ENCODE measurements at regions not wholly inside any gene's neighbourhood (a gene's known extent, or its start where the extent isn't known, plus 50 kb on each side); places are given as distances from the start of the nearest gene placed in this dataset.

DNA sequence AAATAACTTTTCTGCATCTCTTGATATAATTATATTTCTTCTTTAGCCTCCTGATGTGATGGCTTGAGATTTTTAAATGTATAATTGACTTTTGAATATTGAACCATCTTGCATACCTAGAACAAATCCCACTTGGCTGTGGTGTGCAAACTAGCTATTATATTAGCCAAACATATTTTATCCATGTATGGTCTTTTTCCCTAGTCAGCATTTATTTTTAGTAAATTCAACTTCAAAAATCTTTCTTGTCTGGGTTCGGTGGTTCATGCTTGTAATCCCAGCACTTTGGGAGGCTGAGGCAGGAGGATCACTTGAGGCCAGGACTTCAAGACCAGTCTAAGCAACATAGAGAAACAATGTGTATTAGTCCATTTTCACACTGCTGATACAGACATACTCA is 386.6 kb upstream of the VWC2 start:
- no peaks in the 10 kb centered on the region for H3K27me3 ChIP-seq
- intact Hi-C loops (cut with DNase I; ENCODE audit: low total_unique reads), result no loop called here
- no peak for DNase-seq
- no peaks in the 10 kb centered on the region for H3K9me3 ChIP-seq
- H3K4me1 ChIP-seq, result no peaks in the 10 kb centered on the region
- H3K27ac ChIP-seq, result no peak overlapping the region
- no peak overlapping the region for H3K4me3 ChIP-seq
- TF ChIP-seq, protein P1, sequence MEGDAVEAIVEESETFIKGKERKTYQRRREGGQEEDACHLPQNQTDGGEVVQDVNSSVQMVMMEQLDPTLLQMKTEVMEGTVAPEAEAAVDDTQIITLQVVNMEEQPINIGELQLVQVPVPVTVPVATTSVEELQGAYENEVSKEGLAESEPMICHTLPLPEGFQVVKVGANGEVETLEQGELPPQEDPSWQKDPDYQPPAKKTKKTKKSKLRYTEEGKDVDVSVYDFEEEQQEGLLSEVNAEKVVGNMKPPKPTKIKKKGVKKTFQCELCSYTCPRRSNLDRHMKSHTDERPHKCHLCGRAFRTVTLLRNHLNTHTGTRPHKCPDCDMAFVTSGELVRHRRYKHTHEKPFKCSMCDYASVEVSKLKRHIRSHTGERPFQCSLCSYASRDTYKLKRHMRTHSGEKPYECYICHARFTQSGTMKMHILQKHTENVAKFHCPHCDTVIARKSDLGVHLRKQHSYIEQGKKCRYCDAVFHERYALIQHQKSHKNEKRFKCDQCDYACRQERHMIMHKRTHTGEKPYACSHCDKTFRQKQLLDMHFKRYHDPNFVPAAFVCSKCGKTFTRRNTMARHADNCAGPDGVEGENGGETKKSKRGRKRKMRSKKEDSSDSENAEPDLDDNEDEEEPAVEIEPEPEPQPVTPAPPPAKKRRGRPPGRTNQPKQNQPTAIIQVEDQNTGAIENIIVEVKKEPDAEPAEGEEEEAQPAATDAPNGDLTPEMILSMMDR (IDR thresholded peaks at IDR 0.05), result no peak
- H3K36me3 ChIP-seq, result no peaks in the 10 kb centered on the region

- Histone ChIP-seq H3K27ac (no peak overlapping the region), H3K4me1 (no peaks in the 10 kb centered on the region), H3K4me3 (no peak overlapping the region), H3K27me3 (no peaks in the 10 kb centered on the region), H3K9me3 (no peaks in the 10 kb centered on the region), H3K36me3 (no peaks in the 10 kb centered on the region)
- intact Hi-C loops (cut with DNase I; ENCODE audit: low total_unique reads), result no loop called here
- no peak for DNase-seq
- TF ChIP-seq, protein P1 (IDR thresholded peaks at IDR 0.05), result no peak
Measured at GRCh38 chr7:49389871-49390479, 383.5 kb upstream of the VWC2 start.

- H3K9me3 ChIP-seq, result no peaks in the 10 kb centered on the region
Measured at GRCh38 chr7:49396229-49396628, 377.2 kb upstream of the VWC2 start.

DNA sequence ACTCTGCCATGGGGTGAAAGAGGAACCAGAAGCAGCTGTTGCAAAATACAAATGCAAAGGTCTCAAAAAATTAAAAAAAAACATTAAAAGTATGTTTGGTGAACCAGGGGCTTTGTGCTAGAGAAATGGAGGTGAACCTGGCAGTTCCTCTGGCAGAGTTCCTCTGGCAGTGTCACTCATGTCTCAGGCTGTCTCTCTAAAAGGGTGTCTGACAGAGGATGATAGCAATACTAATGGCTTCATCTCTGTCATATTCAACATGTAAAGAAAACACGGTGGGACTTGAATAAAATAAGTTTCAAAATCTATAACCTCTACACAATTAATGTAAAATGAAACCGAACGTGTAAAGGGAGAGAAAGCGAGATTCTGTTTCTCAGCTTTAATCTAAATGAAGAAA is 375.7 kb upstream of the VWC2 start:
- DNase-seq, result no peak
- TF ChIP-seq, protein P1 (IDR thresholded peaks at IDR 0.05), result no peak
- Histone ChIP-seq H3K36me3 (no peaks in the 10 kb centered on the region), H3K27ac (no peak overlapping the region), H3K27me3 (no peaks in the 10 kb centered on the region), H3K9me3 (no peaks in the 10 kb centered on the region), H3K4me1 (no peaks in the 10 kb centered on the region), H3K4me3 (no peak overlapping the region)
- intact Hi-C loops (cut with DNase I; ENCODE audit: low total_unique reads), result no loop called here

More at GRCh38 chr7:49396229-49396628, 377.2 kb upstream of the VWC2 start:
- DNase-seq, result no peak
- intact Hi-C loops (cut with DNase I; ENCODE audit: low total_unique reads), result no loop called here
- no peak overlapping the region for H3K27ac ChIP-seq
- no peaks in the 10 kb centered on the region for H3K27me3 ChIP-seq
- H3K4me1 ChIP-seq, result no peaks in the 10 kb centered on the region
- TF ChIP-seq, protein P1 (IDR thresholded peaks at IDR 0.05), result no peak
- H3K4me3 ChIP-seq, result no peak overlapping the region
- no peaks in the 10 kb centered on the region for H3K36me3 ChIP-seq

- no peak for DNase-seq
- H3K36me3 ChIP-seq, result no peaks in the 10 kb centered on the region
- TF ChIP-seq, protein P1 (IDR thresholded peaks at IDR 0.05), result no peak
- intact Hi-C loops (cut with DNase I; ENCODE audit: low total_unique reads), result no loop called here
- no peaks in the 10 kb centered on the region for H3K4me1 ChIP-seq
- H3K27ac ChIP-seq, result no peak overlapping the region
- no peaks in the 10 kb centered on the region for H3K9me3 ChIP-seq
- no peak overlapping the region for H3K4me3 ChIP-seq
- H3K27me3 ChIP-seq, result no peaks in the 10 kb centered on the region
Measured at GRCh38 chr7:49398236-49398635, 375.2 kb upstream of the VWC2 start.

GRCh38 chr7:49398746-49399145 is 374.7 kb upstream of the VWC2 start:
- TF ChIP-seq, protein P1 (IDR thresholded peaks at IDR 0.05), result no peak
- Histone ChIP-seq H3K36me3 (no peaks in the 10 kb centered on the region), H3K9me3 (no peaks in the 10 kb centered on the region), H3K27me3 (no peaks in the 10 kb centered on the region), H3K4me3 (no peak overlapping the region), H3K27ac (no peak overlapping the region), H3K4me1 (no peaks in the 10 kb centered on the region)
- intact Hi-C loops (cut with DNase I; ENCODE audit: low total_unique reads), result no loop called here
- no peak for DNase-seq

All from tibial artery (tissue), 4 donors.